GM12872 (cell line): ENCODE measurements at regions not wholly inside any gene's neighbourhood (a gene's known extent, or its start where the extent isn't known, plus 50 kb on each side); places are given as distances from the start of the nearest gene placed in this dataset.

Source experiments
- CTCF ChIP-seq: IDR thresholded peaks from 3 replicates; pipeline ENCODE4 v1.5.1; 2011; ENCODE audit warnings: low read depth, mild to moderate bottlenecking, low read length, moderate library complexity; ENCODE audit not compliant: insufficient read depth

- TF ChIP-seq CTCF = no peak
Measured at GRCh38 chr5:50343715-50344114, 97.4 kb downstream of the EMB start.

GRCh38 chr5:50340757-50341156 lies 100.3 kb downstream of the EMB start:
- no peak for TF ChIP-seq CTCF

- no peak for TF ChIP-seq CTCF
Measured at GRCh38 chr5:50328193-50328729, 112.8 kb downstream of the EMB start.

GRCh38 chr5:50325237-50325832 lies 115.8 kb downstream of the EMB start:
- peak; percentile 48; the same call in 2 of the 3 replicates for TF ChIP-seq CTCF

GRCh38 chr5:50320131-50320749 lies 120.8 kb downstream of the EMB start:
- TF ChIP-seq CTCF = peak; percentile 28; the same call in 2 of the 3 replicates

- no peak for TF ChIP-seq CTCF
Measured at GRCh38 chr5:50318220-50318619, 122.9 kb downstream of the EMB start.

- TF ChIP-seq CTCF = no peak
Measured at GRCh38 chr5:50302815-50303490, 138.1 kb downstream of the EMB start.
